ENCODE measurements at regions not wholly inside any gene's neighbourhood (a gene's known extent, or its start where the extent isn't known, plus 50 kb on each side); places are given as distances from the start of the nearest gene placed in this dataset.
"Not testable (repeated sequence)": the region's sequence is repeated elsewhere in the genome, so short reads cannot be mapped to it uniquely, and the experiment has no call there.

DNA sequence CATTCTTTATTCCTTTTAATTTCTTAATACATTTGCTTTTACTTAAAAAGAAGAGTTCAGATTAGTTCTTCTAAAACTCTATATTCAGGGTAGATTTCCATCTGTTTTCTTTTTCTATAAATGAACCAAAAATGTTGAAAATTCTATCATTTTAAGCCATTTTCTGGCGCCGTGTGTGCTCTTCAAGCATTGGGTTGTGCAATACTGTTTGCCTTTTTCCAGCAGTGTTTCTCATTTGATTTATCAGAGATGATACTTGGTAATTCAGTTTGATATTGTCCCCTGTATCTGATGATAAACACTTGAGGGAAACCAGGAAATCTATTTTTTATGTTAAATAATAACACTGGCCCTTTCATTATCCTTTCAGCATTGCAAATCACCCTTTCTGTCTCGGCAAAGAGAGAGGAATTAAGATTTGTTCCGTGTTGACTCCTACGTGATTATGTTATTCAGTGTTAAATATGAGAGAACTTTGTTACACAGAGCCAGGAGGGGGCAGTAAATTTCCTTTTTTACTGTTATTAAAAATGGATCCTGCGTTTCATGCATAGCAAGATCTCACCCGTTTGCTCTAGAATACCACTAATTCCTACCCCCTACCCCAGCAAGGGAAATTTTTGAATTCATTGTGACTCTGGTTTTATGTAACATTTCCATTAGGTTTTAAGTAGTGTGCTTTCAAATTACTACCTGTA is 606.9 kb upstream of the RBFOX1 start:
- ChIA-PET CTCF (no interaction called here), RAD21 (ENCODE audit: low non-redundant PET in 1 of 2, low total read pairs in 2 of 2, uncharacterized antibody in 2 of 2, unreplicated experiment in 2 of 2) (no interaction called here), POLR2A (no interaction called here)
- no peak overlapping the region for H3K9ac ChIP-seq (ENCODE audit: low read length)
- DNase-seq (ENCODE audit: low read depth, low spot score) (no peak), ATAC-seq (no peak)
- H3K4me2 ChIP-seq (ENCODE audit: low read length) = no peak overlapping the region
- H3K4me3 ChIP-seq (replicated peaks in 1 of 2; ENCODE audit: low read depth in 1 of 2, low read length in 2 of 2) = no peak overlapping the region
- H3K4me1 ChIP-seq (ENCODE audit: control insufficient read depth in 1 of 2, insufficient read depth in 2 of 2, low read length in 2 of 2) = no peaks in the 10 kb centered on the region
- H3K9me2 ChIP-seq (ENCODE audit: insufficient read depth) = no peaks in the 10 kb centered on the region
- no peak overlapping the region for H2AFZ ChIP-seq (ENCODE audit: low read depth, low read length, poor library complexity, severe bottlenecking)
- no peak overlapping the region for H3K27ac ChIP-seq (ENCODE audit: low read depth, low read length)
- no peaks in the 10 kb centered on the region for H4K20me1 ChIP-seq (ENCODE audit: insufficient read depth)
- H3K27me3 ChIP-seq (ENCODE audit: insufficient read depth, low read length) = no peaks in the 10 kb centered on the region
- no peaks in the 10 kb centered on the region for H3K79me2 ChIP-seq (ENCODE audit: insufficient read depth, low read length)
- no peaks in the 10 kb centered on the region for H3K9me3 ChIP-seq (ENCODE audit: control insufficient read depth in 1 of 2, insufficient read depth in 1 of 2, low read depth in 1 of 2, low read length in 2 of 2)
- no peaks in the 10 kb centered on the region for H3K36me3 ChIP-seq (ENCODE audit: control insufficient read depth in 1 of 2, insufficient read depth in 2 of 2, low read length in 2 of 2)
- TF ChIP-seq SRF (IDR thresholded peaks at IDR 0.05; ENCODE audit: low read depth) (no peak), CEBPB (IDR thresholded peaks at IDR 0.05; ENCODE audit: low read depth) (no peak), ELF1 (IDR thresholded peaks at IDR 0.05; ENCODE audit: borderline replicate concordance, low read depth) (no peak), POLR2AphosphoS5 (IDR thresholded peaks at IDR 0.05; ENCODE audit: low read depth, low read length) (no peak)
- TF ChIP-seq, protein P1, sequence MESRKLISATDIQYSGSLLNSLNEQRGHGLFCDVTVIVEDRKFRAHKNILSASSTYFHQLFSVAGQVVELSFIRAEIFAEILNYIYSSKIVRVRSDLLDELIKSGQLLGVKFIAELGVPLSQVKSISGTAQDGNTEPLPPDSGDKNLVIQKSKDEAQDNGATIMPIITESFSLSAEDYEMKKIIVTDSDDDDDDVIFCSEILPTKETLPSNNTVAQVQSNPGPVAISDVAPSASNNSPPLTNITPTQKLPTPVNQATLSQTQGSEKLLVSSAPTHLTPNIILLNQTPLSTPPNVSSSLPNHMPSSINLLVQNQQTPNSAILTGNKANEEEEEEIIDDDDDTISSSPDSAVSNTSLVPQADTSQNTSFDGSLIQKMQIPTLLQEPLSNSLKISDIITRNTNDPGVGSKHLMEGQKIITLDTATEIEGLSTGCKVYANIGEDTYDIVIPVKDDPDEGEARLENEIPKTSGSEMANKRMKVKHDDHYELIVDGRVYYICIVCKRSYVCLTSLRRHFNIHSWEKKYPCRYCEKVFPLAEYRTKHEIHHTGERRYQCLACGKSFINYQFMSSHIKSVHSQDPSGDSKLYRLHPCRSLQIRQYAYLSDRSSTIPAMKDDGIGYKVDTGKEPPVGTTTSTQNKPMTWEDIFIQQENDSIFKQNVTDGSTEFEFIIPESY (IDR thresholded peaks at IDR 0.05; ENCODE audit: extremely low read depth, insufficient replicate concordance, low read length) = no peak
- no TSS peak for BruUV-seq (replicated peaks)
- intact Hi-C loops (cut with micrococcal nuclease) = no loop called here

DNA sequence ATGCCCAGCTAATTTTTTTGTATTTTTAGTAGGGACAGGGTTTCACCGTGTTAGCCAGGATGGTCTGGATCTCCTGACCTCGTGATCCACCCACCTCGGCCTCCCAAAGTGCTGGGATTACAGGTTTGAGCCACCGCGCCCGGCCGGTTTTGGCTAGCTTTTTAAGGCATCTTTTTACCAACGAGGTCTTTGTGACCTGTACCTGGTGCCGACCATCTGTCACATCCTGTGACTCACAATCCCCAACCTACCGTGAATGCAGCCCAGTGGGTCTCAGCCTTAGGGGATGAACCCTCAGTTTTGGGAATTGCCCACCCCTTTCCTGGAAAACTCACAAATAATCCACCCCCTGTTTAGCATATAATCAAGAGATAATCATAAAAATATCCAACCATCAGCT is 607.4 kb upstream of the RBFOX1 start:
- H3K4me3 ChIP-seq (replicated peaks in 1 of 2; ENCODE audit: low read depth in 1 of 2, low read length in 2 of 2); BruUV-seq (replicated peaks); H3K4me2 ChIP-seq (ENCODE audit: low read length); H3K27me3 ChIP-seq (ENCODE audit: insufficient read depth, low read length); POLR2A ChIA-PET; H3K9me2 ChIP-seq (ENCODE audit: insufficient read depth); DNase-seq (ENCODE audit: low read depth, low spot score); ATAC-seq; H3K79me2 ChIP-seq (ENCODE audit: insufficient read depth, low read length); H3K27ac ChIP-seq (ENCODE audit: low read depth, low read length); H4K20me1 ChIP-seq (ENCODE audit: insufficient read depth); H2AFZ ChIP-seq (ENCODE audit: low read depth, low read length, poor library complexity, severe bottlenecking); H3K36me3 ChIP-seq (ENCODE audit: control insufficient read depth in 1 of 2, insufficient read depth in 2 of 2, low read length in 2 of 2); RAD21 ChIA-PET (ENCODE audit: low non-redundant PET in 1 of 2, low total read pairs in 2 of 2, uncharacterized antibody in 2 of 2, unreplicated experiment in 2 of 2); H3K4me1 ChIP-seq (ENCODE audit: control insufficient read depth in 1 of 2, insufficient read depth in 2 of 2, low read length in 2 of 2); H3K9me3 ChIP-seq (ENCODE audit: control insufficient read depth in 1 of 2, insufficient read depth in 1 of 2, low read depth in 1 of 2, low read length in 2 of 2); H3K9ac ChIP-seq (ENCODE audit: low read length); intact Hi-C loops (cut with micrococcal nuclease); CTCF ChIA-PET: not testable (repeated sequence)
